Common myeloid progenitor, CD34-positive (primary cell): ENCODE measurements at regions not wholly inside any gene's neighbourhood (a gene's known extent, or its start where the extent isn't known, plus 50 kb on each side); places are given as distances from the start of the nearest gene placed in this dataset.
"Not testable (repeated sequence)": the region's sequence is repeated elsewhere in the genome, so short reads cannot be mapped to it uniquely, and the experiment has no call there.

Experiments used
- CTCF ChIA-PET: fragments of 350-600 bp; sonication (Branson Sonifier 250); formaldehyde crosslinking; loops from one replicate; lab custom pipeline; 2021; ENCODE audit warnings: antibody characterized with exemption; lab: Charles Lee
- POLR2A ChIA-PET: fragments of 350-600 bp; sonication (Branson Sonifier 250); formaldehyde crosslinking; loops from one replicate; lab custom pipeline; 2021; ENCODE audit warnings: antibody characterized with exemption; lab: Charles Lee
- DNase-seq, 3 donors: peaks; one replicate each; pipeline versions ENCODE4 v3.0.0 to v3.0.0-alpha.2; 2013
- H3K27ac ChIP-seq, 2 experiments: 1 replicate in 1 of 2; 2 replicates in 1 of 2; pipeline ENCODE4 v1.7.0; 2013; ENCODE audit warnings: inconsistent platforms in 2 of 2, low read length in 2 of 2, mild to moderate bottlenecking in 2 of 2, low read depth in 1 of 2, moderate library complexity in 1 of 2; ENCODE audit not compliant: severe bottlenecking in 2 of 2, insufficient read depth in 1 of 2, poor library complexity in 1 of 2
- H3K27me3 ChIP-seq, 5 experiments: replicated peaks in 2 of 5; 1 replicate in 3 of 5; 2 replicates in 2 of 5; pipeline versions ENCODE4 v1.6.1 to v1.7.0; 2013; ENCODE audit warnings: low read length in 4 of 5, mild to moderate bottlenecking in 2 of 5, moderate library complexity in 2 of 5, inconsistent platforms in 1 of 5; ENCODE audit not compliant: insufficient read depth in 5 of 5, control insufficient read depth in 4 of 5
- H3K36me3 ChIP-seq, 4 experiments: 1 replicate in 2 of 4; 2 replicates in 2 of 4; pipeline versions ENCODE4 v1.6.1 to v1.7.0; 2013; ENCODE audit warnings: low read length in 3 of 4, control low read depth in 1 of 4, mild to moderate bottlenecking in 1 of 4; ENCODE audit not compliant: control insufficient read depth in 4 of 4, insufficient read depth in 4 of 4
- H3K4me1 ChIP-seq, 4 experiments: 1 replicate in 3 of 4; 2 replicates in 1 of 4; pipeline versions ENCODE4 v1.6.1 to v1.7.1; 2013; ENCODE audit warnings: low read length in 3 of 4, mild to moderate bottlenecking in 3 of 4, control low read depth in 1 of 4, inconsistent platforms in 1 of 4, moderate library complexity in 1 of 4; ENCODE audit not compliant: control insufficient read depth in 4 of 4, insufficient read depth in 4 of 4; ENCODE audit errors: control extremely low read depth in 1 of 4
- H3K4me3 ChIP-seq, 7 experiments: 1 replicate in 4 of 7; 2 replicates in 3 of 7; pipeline versions ENCODE4 v1.5.1 to v1.7.0; 2013; ENCODE audit warnings: mild to moderate bottlenecking in 7 of 7, low read length in 6 of 7, moderate library complexity in 6 of 7, inconsistent platforms in 2 of 7, low read depth in 2 of 7, control low read depth in 1 of 7; ENCODE audit not compliant: insufficient read depth in 4 of 7, control insufficient read depth in 1 of 7; ENCODE audit errors: extremely low read depth in 1 of 7
- H3K9me3 ChIP-seq, 5 experiments: 1 replicate in 4 of 5; 2 replicates in 1 of 5; pipeline versions ENCODE4 v1.6.1 to v1.7.1; 2013; ENCODE audit warnings: low read length in 4 of 5, mild to moderate bottlenecking in 2 of 5, inconsistent platforms in 1 of 5, low read depth in 1 of 5, moderate library complexity in 1 of 5; ENCODE audit not compliant: control insufficient read depth in 4 of 5, insufficient read depth in 2 of 5; ENCODE audit errors: control extremely low read depth in 1 of 5
- WGBS: methylation state at CpG from one replicate; pipeline ENCODE4 v1.1.5; 2013; ENCODE audit not compliant: insufficient coverage; 5-methylcytosine and 5-hydroxymethylcytosine counted together

DNA sequence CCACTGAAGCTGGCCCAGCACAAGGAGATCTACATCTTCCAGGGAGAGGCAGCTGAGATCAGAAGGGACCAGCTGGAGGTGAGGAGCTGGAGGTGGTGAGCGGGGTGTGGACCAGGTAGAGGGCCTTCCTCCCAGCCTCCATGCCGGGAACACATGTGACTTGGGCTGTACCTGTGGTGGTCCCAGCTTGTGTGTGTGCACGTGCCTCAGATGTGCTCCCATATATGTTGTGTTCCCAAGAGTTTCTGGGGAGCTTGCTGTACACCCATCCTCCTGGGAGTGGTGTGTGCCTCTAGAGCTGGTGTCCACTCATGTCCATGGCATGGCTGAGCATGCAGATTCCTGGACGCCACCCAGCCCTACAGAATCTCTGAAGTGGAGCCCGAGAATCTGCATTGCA is 183.7 kb upstream of the AKAP13 start:
- H3K36me3 ChIP-seq, DNase-seq, H3K4me3 ChIP-seq, H3K4me1 ChIP-seq, H3K9me3 ChIP-seq, POLR2A ChIA-PET, CTCF ChIA-PET, H3K27ac ChIP-seq, H3K27me3 ChIP-seq: not testable (repeated sequence)
- no CpG with 5 or more reads among the region's 5 CpGs for WGBS

DNA sequence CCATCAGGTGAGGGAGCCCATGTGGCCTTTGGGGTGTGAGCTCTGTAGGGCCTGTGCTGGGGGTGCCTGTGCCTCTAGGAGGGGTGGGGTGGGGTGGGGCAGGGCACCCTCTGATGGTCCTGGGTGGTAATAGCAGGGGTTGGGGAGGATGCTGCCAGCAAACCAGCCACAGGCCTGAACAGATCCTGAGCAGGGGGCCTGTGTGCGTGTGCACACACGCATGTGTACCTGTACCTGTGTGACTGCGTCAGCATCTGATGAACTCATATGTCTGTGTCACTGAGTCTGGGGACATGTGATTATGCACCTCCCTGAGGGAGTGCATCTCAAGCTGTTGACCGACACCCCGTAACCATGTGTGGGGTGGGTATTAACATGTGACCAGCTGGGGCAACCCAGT is 182.8 kb upstream of the AKAP13 start:
- WGBS = no CpG with 5 or more reads among the region's 5 CpGs
- CTCF ChIA-PET, H3K27me3 ChIP-seq, H3K9me3 ChIP-seq, DNase-seq, POLR2A ChIA-PET, H3K36me3 ChIP-seq, H3K27ac ChIP-seq, H3K4me1 ChIP-seq, H3K4me3 ChIP-seq: not testable (repeated sequence)

DNA sequence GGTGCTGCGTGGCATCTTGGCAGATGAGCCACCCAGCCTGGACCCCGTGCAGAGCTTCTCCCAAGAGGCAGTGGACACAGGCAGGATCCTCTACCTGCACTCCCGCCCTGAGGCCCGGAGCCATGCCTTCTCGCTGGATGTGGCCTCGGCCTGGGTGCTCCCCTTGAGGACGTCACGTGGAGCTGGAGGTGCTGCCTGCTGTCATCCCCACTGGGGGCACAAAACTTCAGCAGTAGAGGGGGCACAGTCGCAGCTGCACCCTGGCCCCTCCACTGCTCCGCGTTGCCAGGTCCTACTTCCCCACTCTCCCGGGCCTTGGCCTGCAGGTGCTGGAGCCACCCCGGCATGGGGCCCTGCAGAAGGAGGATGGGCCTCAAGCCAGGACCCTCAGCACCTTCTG is 182.0 kb upstream of the AKAP13 start:
- CTCF ChIA-PET, H3K4me3 ChIP-seq, H3K9me3 ChIP-seq, H3K27me3 ChIP-seq, H3K4me1 ChIP-seq, H3K27ac ChIP-seq, DNase-seq, POLR2A ChIA-PET, H3K36me3 ChIP-seq: not testable (repeated sequence)
- no CpG with 5 or more reads among the region's 13 CpGs for WGBS

DNA sequence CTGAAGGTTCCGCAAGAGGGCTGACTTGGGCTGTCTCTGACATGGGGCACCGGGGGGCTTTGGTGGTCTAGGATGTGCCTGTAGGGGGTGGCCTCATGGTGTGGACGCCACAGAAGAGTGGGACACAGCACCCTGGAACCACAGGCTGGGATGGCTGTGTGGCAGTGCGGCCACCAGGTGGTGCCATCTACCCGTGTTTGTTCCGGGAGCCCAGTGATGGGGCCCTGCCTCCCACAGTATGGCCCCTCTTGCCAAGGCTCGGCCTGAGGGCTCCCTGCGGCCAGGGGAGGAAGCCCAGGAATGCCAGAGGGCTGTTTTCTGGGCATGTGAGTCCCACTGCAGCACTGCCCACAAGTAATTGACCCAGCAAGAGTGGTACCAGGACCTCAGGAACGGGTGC is 180.2 kb upstream of the AKAP13 start:
- H3K4me3 ChIP-seq, H3K9me3 ChIP-seq, H3K36me3 ChIP-seq, H3K4me1 ChIP-seq, POLR2A ChIA-PET, H3K27me3 ChIP-seq, CTCF ChIA-PET, H3K27ac ChIP-seq, DNase-seq: not testable (repeated sequence)
- no CpG with 5 or more reads among the region's 9 CpGs for WGBS

DNA sequence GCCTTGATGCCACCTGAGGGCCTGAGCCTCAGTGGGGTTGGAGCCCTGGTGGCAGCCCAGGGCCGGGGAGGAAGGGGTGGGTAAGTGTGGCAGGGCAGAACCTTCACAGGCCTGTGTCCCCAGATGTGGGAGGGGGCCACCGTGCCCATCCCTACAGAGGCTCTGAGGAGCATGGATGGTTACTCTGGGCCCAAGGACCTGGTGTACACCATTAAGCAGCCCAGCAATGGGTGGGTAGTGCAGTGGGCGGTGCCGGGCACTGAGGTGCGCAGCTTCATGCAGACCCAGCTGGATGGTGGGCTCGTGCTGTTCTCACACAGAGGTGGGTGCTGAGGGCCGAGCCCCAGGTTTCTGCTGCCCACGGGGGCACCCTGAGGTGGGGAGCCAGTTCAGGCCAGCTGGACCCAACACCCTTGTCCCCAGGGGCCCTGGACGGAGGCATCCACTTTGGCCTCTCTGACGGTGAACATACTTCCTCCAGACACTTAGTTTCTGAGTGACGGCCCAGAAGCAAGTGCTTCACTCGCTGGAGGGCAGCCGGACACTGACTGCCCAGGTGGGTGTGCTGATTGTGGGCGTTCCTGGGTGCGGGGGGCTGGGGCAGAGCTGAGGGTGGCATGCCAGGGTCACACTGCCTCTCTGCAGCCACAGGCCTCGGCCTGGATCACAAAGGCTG is 179.1 kb upstream of the AKAP13 start:
- no CpG with 5 or more reads among the region's 16 CpGs for WGBS
- CTCF ChIA-PET, H3K4me3 ChIP-seq, H3K4me1 ChIP-seq, DNase-seq, POLR2A ChIA-PET, H3K27me3 ChIP-seq, H3K36me3 ChIP-seq, H3K27ac ChIP-seq, H3K9me3 ChIP-seq: not testable (repeated sequence)

DNA sequence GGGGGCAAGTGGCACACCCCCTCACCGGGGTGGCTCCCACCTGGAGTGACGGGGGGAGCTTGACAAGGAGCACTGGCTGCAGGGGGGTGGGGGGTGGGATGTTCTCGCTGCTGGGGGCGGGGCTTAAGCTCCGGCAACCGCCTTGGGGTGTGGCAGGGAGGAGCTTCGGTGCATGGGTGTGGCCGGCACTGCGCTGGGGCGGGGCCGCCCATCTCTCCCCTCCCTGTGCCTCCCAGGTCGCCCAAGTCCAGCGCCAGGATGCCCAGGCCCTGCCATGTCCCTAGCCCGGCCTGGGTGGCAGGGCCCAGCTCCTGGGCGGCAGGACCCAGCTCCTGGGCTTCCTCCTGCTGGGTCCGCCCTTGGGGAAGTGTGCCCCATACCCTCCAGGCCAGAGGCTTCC is 175.9 kb upstream of the AKAP13 start:
- H3K4me3 ChIP-seq, H3K9me3 ChIP-seq, H3K36me3 ChIP-seq, CTCF ChIA-PET, H3K27me3 ChIP-seq, DNase-seq, POLR2A ChIA-PET, H3K4me1 ChIP-seq, H3K27ac ChIP-seq: not testable (repeated sequence)
- no CpG with 5 or more reads among the region's 16 CpGs for WGBS

DNA sequence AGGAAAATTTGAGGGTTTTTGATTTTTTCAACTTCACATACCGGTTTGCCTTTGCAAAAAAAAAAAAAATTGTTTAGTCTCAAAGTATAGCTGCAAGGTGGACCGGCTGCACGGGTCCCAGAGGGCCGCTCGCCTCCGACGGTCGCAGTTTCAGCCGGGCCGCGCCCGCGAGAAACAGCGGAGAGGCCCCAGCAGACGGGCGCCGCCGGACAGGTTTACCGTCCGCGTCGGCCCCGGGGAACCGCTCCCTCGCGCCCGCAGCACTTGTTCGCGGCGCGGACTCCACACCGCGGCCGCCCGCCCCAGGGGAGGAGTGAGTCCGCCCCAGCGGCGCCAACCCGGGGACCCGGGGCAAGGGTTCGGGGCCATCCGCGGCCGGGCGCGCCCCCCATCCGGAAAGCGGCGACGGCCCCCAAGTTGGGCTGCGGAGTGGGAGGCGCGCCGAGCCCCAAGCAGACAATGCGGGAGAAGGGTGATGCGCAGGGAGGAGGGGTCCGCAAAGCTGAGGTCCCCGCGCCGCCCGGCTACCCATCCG is 146.5 kb upstream of the AKAP13 start:
- WGBS = no CpG with 5 or more reads among the region's 62 CpGs
- H3K4me3 ChIP-seq = peak overlapping the region in 3 of 7 experiments; percentile 25 to 48 (median 40)
- DNase-seq, H3K9me3 ChIP-seq, POLR2A ChIA-PET, H3K27me3 ChIP-seq, H3K36me3 ChIP-seq, H3K27ac ChIP-seq, H3K4me1 ChIP-seq, CTCF ChIA-PET: not testable (repeated sequence)
